Epithelial cell of esophagus (primary cell): ENCODE measurements at regions not wholly inside any gene's neighbourhood (a gene's known extent, or its start where the extent isn't known, plus 50 kb on each side); places are given as distances from the start of the nearest gene placed in this dataset.
"Not testable (repeated sequence)": the region's sequence is repeated elsewhere in the genome, so short reads cannot be mapped to it uniquely, and the experiment has no call there.

Source experiments
- DNase-seq: peaks from one replicate; pipeline ENCODE4 v3.0.0; 2010; ENCODE audit warnings: low read depth
- H3K4me3 ChIP-seq: 2 replicates; pipeline ENCODE4 v1.5.1; 2011; ENCODE audit warnings: mild to moderate bottlenecking, low read length, control low read depth
- TF ChIP-seq, protein P1 (sequence below): IDR thresholded peaks from 2 replicates; pipeline ENCODE4 v1.5.1; 2011; ENCODE audit warnings: low read depth, mild to moderate bottlenecking, low read length, control low read depth, inconsistent platforms; ENCODE audit not compliant: insufficient read depth; ENCODE audit errors: missing control alignments

DNA sequence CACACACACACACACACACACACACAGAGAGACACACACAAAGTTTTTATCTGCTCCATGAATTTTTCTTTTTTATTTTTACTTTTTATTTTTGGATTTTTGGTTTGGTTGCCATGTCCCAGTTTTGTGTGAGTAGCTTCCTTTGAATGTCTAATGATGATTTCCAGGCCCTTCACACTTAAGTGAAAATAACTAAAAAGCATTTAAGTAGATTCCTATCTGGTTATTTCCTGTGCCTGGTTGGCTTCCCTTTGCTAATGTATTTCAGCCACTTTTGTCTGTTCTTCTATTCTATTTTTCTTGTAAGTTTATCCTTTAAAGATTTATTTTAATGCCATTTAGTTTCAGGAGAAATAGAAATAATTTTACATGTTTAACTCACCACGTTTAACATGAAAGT, 755.4 kb downstream of the SLC6A15 start:
- TF ChIP-seq, protein P1, sequence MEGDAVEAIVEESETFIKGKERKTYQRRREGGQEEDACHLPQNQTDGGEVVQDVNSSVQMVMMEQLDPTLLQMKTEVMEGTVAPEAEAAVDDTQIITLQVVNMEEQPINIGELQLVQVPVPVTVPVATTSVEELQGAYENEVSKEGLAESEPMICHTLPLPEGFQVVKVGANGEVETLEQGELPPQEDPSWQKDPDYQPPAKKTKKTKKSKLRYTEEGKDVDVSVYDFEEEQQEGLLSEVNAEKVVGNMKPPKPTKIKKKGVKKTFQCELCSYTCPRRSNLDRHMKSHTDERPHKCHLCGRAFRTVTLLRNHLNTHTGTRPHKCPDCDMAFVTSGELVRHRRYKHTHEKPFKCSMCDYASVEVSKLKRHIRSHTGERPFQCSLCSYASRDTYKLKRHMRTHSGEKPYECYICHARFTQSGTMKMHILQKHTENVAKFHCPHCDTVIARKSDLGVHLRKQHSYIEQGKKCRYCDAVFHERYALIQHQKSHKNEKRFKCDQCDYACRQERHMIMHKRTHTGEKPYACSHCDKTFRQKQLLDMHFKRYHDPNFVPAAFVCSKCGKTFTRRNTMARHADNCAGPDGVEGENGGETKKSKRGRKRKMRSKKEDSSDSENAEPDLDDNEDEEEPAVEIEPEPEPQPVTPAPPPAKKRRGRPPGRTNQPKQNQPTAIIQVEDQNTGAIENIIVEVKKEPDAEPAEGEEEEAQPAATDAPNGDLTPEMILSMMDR, result no peak

DNA sequence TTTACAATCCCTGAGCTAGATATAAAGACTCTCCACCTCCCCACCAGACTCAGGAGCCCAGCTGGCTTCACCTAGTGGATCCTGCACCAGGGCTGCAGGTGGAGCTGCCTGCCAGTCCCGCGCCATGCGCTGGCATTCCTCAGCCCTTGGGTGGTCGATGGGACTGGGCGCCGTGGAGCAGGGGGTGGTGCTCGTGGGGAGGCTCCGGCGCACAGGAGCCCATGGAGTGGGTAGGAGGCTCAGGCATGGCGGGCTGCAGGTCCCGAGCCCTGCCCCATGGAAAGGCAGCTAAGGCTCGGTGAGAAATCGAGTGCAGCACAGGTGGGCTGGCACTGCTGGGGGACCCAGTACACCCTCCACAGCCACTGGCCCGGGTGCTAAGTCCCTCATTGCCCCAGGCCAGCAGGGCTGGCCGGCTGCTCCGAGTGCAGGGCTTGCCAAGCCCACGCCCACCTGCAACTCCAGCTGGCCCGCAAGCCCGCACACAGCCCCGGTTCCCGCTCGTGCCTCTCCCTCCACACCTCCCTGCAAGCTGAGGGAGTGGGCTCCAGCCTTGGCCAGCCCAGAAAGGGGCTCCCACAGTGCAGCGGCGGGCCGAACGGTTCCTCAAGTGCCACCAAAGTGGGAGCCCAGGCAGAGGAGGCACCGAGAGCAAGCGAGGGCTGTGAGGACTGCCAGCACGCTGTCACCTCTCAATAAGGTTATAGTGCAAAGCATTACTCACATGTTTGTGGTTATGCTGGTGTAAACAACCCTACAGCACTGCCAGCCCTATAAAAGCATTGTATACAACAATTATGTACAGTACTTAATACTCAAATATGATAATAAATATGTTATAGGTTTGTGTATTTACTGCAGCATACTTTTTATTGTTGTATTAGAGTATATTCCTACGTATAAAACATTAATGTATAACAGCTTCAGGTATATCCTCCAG, 757.3 kb downstream of the SLC6A15 start:
- not testable (repeated sequence) for H3K4me3 ChIP-seq, DNase-seq

More for the DNA sequence above, 755.4 kb downstream of the SLC6A15 start:
- no peak overlapping the region for H3K4me3 ChIP-seq
- DNase-seq, result no peak

DNA sequence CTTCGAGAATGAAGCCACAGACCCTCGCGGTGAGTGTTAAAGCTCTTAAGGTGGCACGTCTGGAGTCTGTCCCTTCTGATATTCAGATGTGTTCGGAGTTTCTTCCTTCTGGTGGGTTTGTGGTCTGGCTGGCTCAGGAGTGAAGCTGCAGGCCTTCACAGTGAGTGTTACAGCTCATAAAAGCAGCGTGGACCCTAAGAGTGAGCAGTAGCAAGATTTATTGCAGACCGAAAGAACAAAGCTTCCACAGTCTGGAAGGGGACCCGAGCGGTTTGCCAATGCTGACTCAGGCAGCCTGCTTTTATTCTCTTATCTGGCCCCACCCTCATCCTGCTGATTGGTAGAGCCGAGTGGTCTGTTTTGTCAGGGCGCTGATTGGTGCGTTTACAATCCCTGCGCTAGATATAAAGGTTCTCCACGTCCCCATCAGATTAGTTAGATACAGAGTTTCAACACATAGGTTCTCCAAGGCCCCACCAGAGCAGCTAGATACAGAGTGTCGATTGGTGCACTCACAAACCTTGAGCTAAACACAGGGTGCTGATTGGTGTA, 758.1 kb downstream of the SLC6A15 start:
- not testable (repeated sequence) for DNase-seq, H3K4me3 ChIP-seq

DNA sequence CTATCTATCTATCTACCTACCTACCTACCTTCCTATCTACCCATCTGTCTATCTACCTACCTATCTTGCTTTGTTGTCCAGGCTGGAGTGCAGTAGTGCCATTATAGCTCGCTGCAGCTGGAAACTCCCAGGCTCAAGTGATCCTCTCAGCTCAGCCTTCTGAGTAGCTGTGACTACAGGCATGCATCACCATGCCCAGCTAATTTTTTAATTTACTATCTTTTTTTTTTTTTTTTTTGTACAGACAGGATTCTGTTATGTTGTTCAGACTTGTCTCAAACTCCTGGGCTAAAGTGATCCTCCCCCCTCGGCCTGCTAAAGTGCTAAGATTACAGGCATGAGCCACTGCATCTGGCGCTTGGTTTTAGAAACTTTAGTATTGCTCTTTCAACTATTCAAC, 762.4 kb downstream of the SLC6A15 start:
- TF ChIP-seq, protein P1, result no peak
- H3K4me3 ChIP-seq, result no peak overlapping the region
- DNase-seq, result peak; percentile 88

DNA sequence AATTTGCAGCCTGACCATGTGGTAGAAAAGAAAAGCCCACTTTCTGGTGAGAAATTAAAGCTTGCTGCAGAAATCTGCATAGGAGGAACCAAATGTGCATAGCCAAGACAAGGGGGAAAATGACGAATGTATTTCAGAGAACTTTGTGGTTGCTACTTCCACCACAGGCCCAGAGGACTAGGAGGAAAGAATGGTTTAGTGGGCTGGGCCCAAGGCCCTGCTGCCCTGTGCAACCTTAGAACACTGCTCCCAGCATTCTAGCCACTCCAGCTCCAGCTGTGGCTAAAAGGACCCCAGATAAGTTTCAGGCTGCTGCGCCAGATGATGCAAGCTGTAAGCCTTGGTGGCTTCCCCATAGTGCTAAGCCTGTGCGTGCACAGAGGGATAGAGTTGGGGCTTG, 764.3 kb downstream of the SLC6A15 start:
- TF ChIP-seq, protein P1, result no peak
- no peak for DNase-seq
- no peak overlapping the region for H3K4me3 ChIP-seq

DNA sequence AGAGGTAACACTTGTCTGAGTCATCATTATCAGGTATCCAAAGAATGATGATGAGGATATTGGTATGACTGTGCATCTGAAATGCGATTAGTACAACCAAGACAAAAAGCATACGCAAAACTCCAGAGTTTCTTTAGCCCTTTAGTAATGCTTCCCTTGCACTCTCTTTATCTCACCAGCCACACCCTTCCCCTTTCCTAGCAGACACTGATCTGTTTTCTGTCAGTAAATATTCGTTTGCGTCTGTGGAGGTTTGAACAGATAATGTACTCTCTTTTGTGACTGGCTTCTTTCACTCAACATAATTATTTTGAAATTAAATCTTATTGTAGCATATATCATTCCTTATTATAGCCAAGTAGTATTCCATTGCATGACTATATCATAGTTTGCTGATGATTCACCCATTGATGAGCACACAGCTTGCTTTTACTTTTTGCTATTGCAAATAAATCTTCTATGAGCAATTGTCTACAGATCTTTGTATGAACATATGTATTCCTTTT, 775.7 kb downstream of the SLC6A15 start:
- DNase-seq, result peak; percentile 87
- no peak overlapping the region for H3K4me3 ChIP-seq
- TF ChIP-seq, protein P1, result no peak

DNA sequence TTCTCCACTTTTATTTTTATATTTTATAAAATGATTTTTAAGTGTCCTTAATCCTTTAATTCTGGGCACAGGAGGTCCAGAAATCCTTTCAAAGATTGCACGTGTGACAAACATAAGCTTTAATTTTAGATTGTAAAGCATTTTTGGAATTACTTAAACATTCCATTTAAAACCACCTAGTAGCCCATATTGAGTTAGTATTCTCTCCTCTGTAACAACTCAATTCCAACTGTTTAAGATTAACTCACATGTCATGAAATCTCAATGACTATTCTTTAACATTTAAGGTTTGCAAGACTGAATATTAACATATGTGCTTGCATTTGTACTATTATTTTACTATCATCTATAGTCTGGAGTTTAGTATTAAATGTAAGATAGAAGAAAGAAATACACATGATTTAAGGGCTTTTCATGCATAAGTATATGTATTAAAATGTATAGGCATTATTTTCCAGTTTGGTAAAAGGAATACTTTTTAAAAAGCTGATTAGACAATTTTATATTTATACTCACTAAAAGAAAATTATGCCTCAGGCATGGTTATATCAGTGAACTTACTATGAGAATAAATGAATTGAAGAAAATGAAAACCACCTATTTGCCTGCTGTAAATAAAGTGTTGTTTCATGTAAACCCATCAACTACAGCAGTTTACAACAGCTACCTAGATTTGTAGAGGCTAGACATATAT, 776.9 kb downstream of the SLC6A15 start:
- TF ChIP-seq, protein P1, result no peak
- no peak for DNase-seq
- H3K4me3 ChIP-seq, result no peak overlapping the region
